ENCODE measurements at regions not wholly inside any gene's neighbourhood (a gene's known extent, or its start where the extent isn't known, plus 50 kb on each side); places are given as distances from the start of the nearest gene placed in this dataset.

- intact Hi-C loops (cut with DNase I): no loop called here
- no peaks in the 10 kb centered on the region for H3K36me3 ChIP-seq
Observed at GRCh38 chr4:11111370-11111769, 317.3 kb downstream of the HS3ST1 start.

GRCh38 chr4:11106759-11107158, 321.9 kb downstream of the HS3ST1 start:
- no peak for TF ChIP-seq POLR2AphosphoS5 (IDR thresholded peaks at IDR 0.05)
- no peak for TF ChIP-seq EP300 (IDR thresholded peaks at IDR 0.05)
- TF ChIP-seq POLR2A (IDR thresholded peaks at IDR 0.05; ENCODE audit: low read depth): no peak
- TF ChIP-seq CTCF (IDR thresholded peaks at IDR 0.05): no peak
- 53% methylated on average over 2 of the region's 2 CpGs for WGBS
- H3K9me3 ChIP-seq: no peaks in the 10 kb centered on the region

More at GRCh38 chr4:11111370-11111769, 317.3 kb downstream of the HS3ST1 start:
- TF ChIP-seq CTCF (IDR thresholded peaks at IDR 0.05) (no peak), POLR2A (IDR thresholded peaks at IDR 0.05; ENCODE audit: low read depth) (no peak), POLR2AphosphoS5 (IDR thresholded peaks at IDR 0.05) (no peak), EP300 (IDR thresholded peaks at IDR 0.05) (no peak)
- WGBS: 78% methylated on average over 2 of the region's 2 CpGs
- Histone ChIP-seq H3K9me3 (no peaks in the 10 kb centered on the region), H3K4me1 (no peaks in the 10 kb centered on the region), H3K27me3 (no peaks in the 10 kb centered on the region), H3K27ac (replicated peaks in 1 of 4) (no peak overlapping the region), H3K4me3 (no peak overlapping the region)
- no peak for DNase-seq (ENCODE audit: extremely low spot score)

GRCh38 chr4:11106190-11106589, 322.5 kb downstream of the HS3ST1 start:
- no peak for DNase-seq (ENCODE audit: extremely low spot score)
- Histone ChIP-seq H3K36me3 (no peaks in the 10 kb centered on the region), H3K4me1 (no peaks in the 10 kb centered on the region), H3K27me3 (no peaks in the 10 kb centered on the region), H3K9me3 (no peaks in the 10 kb centered on the region), H3K4me3 (no peak overlapping the region), H3K27ac (replicated peaks in 1 of 4) (no peak overlapping the region)
- TF ChIP-seq POLR2AphosphoS5 (IDR thresholded peaks at IDR 0.05) (no peak), EP300 (IDR thresholded peaks at IDR 0.05) (no peak), CTCF (IDR thresholded peaks at IDR 0.05) (no peak), POLR2A (IDR thresholded peaks at IDR 0.05; ENCODE audit: low read depth) (no peak)
- intact Hi-C loops (cut with DNase I): no loop called here

More at GRCh38 chr4:11106759-11107158, 321.9 kb downstream of the HS3ST1 start:
- intact Hi-C loops (cut with DNase I): no loop called here
- Histone ChIP-seq H3K27me3 (no peaks in the 10 kb centered on the region), H3K27ac (replicated peaks in 1 of 4) (no peak overlapping the region), H3K4me3 (no peak overlapping the region), H3K4me1 (no peaks in the 10 kb centered on the region), H3K36me3 (no peaks in the 10 kb centered on the region)
- no peak for DNase-seq (ENCODE audit: extremely low spot score)

GRCh38 chr4:11105715-11106114, 323.0 kb downstream of the HS3ST1 start:
- no peaks in the 10 kb centered on the region for H3K36me3 ChIP-seq
- no peak overlapping the region for H3K4me3 ChIP-seq
- no peaks in the 10 kb centered on the region for H3K27me3 ChIP-seq
- H3K9me3 ChIP-seq: no peaks in the 10 kb centered on the region
- WGBS: 82% methylated on average over 3 of the region's 3 CpGs
- intact Hi-C loops (cut with DNase I): no loop called here
- TF ChIP-seq POLR2AphosphoS5 (IDR thresholded peaks at IDR 0.05): no peak
- no peak for TF ChIP-seq EP300 (IDR thresholded peaks at IDR 0.05)
- TF ChIP-seq POLR2A (IDR thresholded peaks at IDR 0.05; ENCODE audit: low read depth): no peak
- no peak for TF ChIP-seq CTCF (IDR thresholded peaks at IDR 0.05)
- DNase-seq (ENCODE audit: extremely low spot score): no peak
- no peak overlapping the region for H3K27ac ChIP-seq (replicated peaks in 1 of 4)
- H3K4me1 ChIP-seq: no peaks in the 10 kb centered on the region

GRCh38 chr4:11098461-11098860, 330.2 kb downstream of the HS3ST1 start:
- TF ChIP-seq CTCF (IDR thresholded peaks at IDR 0.05): no peak
- no peak for TF ChIP-seq POLR2A (IDR thresholded peaks at IDR 0.05; ENCODE audit: low read depth)
- TF ChIP-seq POLR2AphosphoS5 (IDR thresholded peaks at IDR 0.05): no peak
- H3K4me3 ChIP-seq: no peak overlapping the region
- no peak overlapping the region for H3K27ac ChIP-seq (replicated peaks in 1 of 4)
- WGBS: 86% methylated on average over 3 of the region's 3 CpGs
- H3K4me1 ChIP-seq: no peaks in the 10 kb centered on the region
- no peaks in the 10 kb centered on the region for H3K27me3 ChIP-seq
- H3K9me3 ChIP-seq: no peaks in the 10 kb centered on the region
- DNase-seq (ENCODE audit: extremely low spot score): no peak
- no peaks in the 10 kb centered on the region for H3K36me3 ChIP-seq
- intact Hi-C loops (cut with DNase I): no loop called here
